ENCODE measurements at regions not wholly inside any gene's neighbourhood (a gene's known extent, or its start where the extent isn't known, plus 50 kb on each side); places are given as distances from the start of the nearest gene placed in this dataset.

GRCh38 chr2:239688122-239688681, 287.4 kb upstream of the HDAC4 start:
- Histone ChIP-seq H3K27me3 (replicated peaks; ENCODE audit: insufficient read depth) (no peaks in the 10 kb centered on the region), H3K4me3 (no peak overlapping the region), H3K4me1 (replicated peaks) (no peaks in the 10 kb centered on the region), H3K27ac (no peak overlapping the region), H3K36me3 (no peaks in the 10 kb centered on the region), H3K9me3 (no peaks in the 10 kb centered on the region)
- WGBS: 13% methylated on average over 14 of the region's 14 CpGs
- DNase-seq (ENCODE audit: low spot score): no peak
- intact Hi-C loops (cut with DNase I): no loop called here
- TF ChIP-seq CTCF (IDR thresholded peaks at IDR 0.05): peak in 1 of 4 experiments; percentile 16
- no peak for TF ChIP-seq POLR2AphosphoS5 (IDR thresholded peaks at IDR 0.05)

- Histone ChIP-seq H3K36me3 (no peaks in the 10 kb centered on the region), H3K27me3 (replicated peaks; ENCODE audit: insufficient read depth) (no peaks in the 10 kb centered on the region), H3K9me3 (no peaks in the 10 kb centered on the region), H3K4me1 (replicated peaks) (no peaks in the 10 kb centered on the region), H3K27ac (no peak overlapping the region), H3K4me3 (no peak overlapping the region)
- intact Hi-C loops (cut with DNase I): no loop called here
- 81% methylated on average over 5 of the region's 5 CpGs for WGBS
- no peak for DNase-seq (ENCODE audit: low spot score)
- TF ChIP-seq POLR2A (IDR thresholded peaks at IDR 0.05): no peak
- no peak for TF ChIP-seq CTCF (IDR thresholded peaks at IDR 0.05)
- TF ChIP-seq POLR2AphosphoS5 (IDR thresholded peaks at IDR 0.05): no peak
These were observed 286.6 kb upstream of the HDAC4 start for GRCh38 chr2:239687441-239687840.

GRCh38 chr2:239685965-239686364, 285.1 kb upstream of the HDAC4 start:
- intact Hi-C loops (cut with DNase I): no loop called here
- no peak for DNase-seq (ENCODE audit: low spot score)
- Histone ChIP-seq H3K36me3 (no peaks in the 10 kb centered on the region), H3K27me3 (replicated peaks; ENCODE audit: insufficient read depth) (no peaks in the 10 kb centered on the region), H3K9me3 (no peaks in the 10 kb centered on the region), H3K4me1 (replicated peaks) (no peaks in the 10 kb centered on the region), H3K4me3 (no peak overlapping the region), H3K27ac (no peak overlapping the region)
- TF ChIP-seq CTCF (IDR thresholded peaks at IDR 0.05): no peak
- TF ChIP-seq POLR2A (IDR thresholded peaks at IDR 0.05): no peak
- no peak for TF ChIP-seq POLR2AphosphoS5 (IDR thresholded peaks at IDR 0.05)
- WGBS: 67% methylated on average over 3 of the region's 3 CpGs

GRCh38 chr2:239685556-239685955, 284.7 kb upstream of the HDAC4 start:
- DNase-seq (ENCODE audit: low spot score): no peak
- Histone ChIP-seq H3K4me3 (no peak overlapping the region), H3K4me1 (replicated peaks) (no peaks in the 10 kb centered on the region), H3K9me3 (no peaks in the 10 kb centered on the region), H3K27me3 (replicated peaks; ENCODE audit: insufficient read depth) (no peaks in the 10 kb centered on the region), H3K27ac (no peak overlapping the region), H3K36me3 (no peaks in the 10 kb centered on the region)
- 78% methylated on average over 8 of the region's 8 CpGs for WGBS
- no peak for TF ChIP-seq CTCF (IDR thresholded peaks at IDR 0.05)
- no peak for TF ChIP-seq POLR2A (IDR thresholded peaks at IDR 0.05)
- no peak for TF ChIP-seq POLR2AphosphoS5 (IDR thresholded peaks at IDR 0.05)
- intact Hi-C loops (cut with DNase I): no loop called here

GRCh38 chr2:239684996-239685395, 284.2 kb upstream of the HDAC4 start:
- Histone ChIP-seq H3K4me3 (no peak overlapping the region), H3K36me3 (no peaks in the 10 kb centered on the region), H3K4me1 (replicated peaks) (no peaks in the 10 kb centered on the region), H3K9me3 (no peaks in the 10 kb centered on the region), H3K27ac (no peak overlapping the region), H3K27me3 (replicated peaks; ENCODE audit: insufficient read depth) (no peaks in the 10 kb centered on the region)
- TF ChIP-seq POLR2A (IDR thresholded peaks at IDR 0.05) (no peak), POLR2AphosphoS5 (IDR thresholded peaks at IDR 0.05) (no peak), CTCF (IDR thresholded peaks at IDR 0.05) (no peak)
- whole genome bisulfite sequencing: 84% methylated on average over 4 of the region's 4 CpGs
- intact Hi-C loops (cut with DNase I): no loop called here
- no peak for DNase-seq (ENCODE audit: low spot score)
